HepG2 (cell line): ENCODE measurements at regions not wholly inside any gene's neighbourhood (a gene's known extent, or its start where the extent isn't known, plus 50 kb on each side); places are given as distances from the start of the nearest gene placed in this dataset.

Experiments used
- NBN ChIP-seq: fragments of 450-650 bp; conservative IDR thresholded peaks from 2 replicates; pipeline ENCODE4 v1.6.1; 2017
- POLR2AphosphoS5 ChIP-seq: IDR thresholded peaks from 2 replicates; pipeline ENCODE4 v1.6.1; 2012; ENCODE audit warnings: low read depth, low read length
- REL ChIP-seq: sonication (generic); formaldehyde crosslinking; conservative IDR thresholded peaks from 2 replicates; pipeline ENCODE4 v1.8.0; 2022; ENCODE audit warnings: mild to moderate bottlenecking, missing genetic modification reagents, moderate library complexity
- SNAPC2 ChIP-seq: sonication (generic); formaldehyde crosslinking; IDR thresholded peaks from 2 replicates; pipeline ENCODE4 v1.8.1; 2022; ENCODE audit warnings: mild to moderate bottlenecking, missing genetic modification reagents
- ZBTB25 ChIP-seq: IDR thresholded peaks from 2 replicates; pipeline ENCODE4 v1.6.1; 2018; ENCODE audit warnings: missing genetic modification reagents
- ZC3H4 ChIP-seq: sonication (generic); formaldehyde crosslinking; IDR thresholded peaks from 2 replicates; pipeline ENCODE4 v1.4.0; 2020; ENCODE audit warnings: missing genetic modification reagents, borderline replicate concordance
- ZNF136 ChIP-seq: sonication (generic); formaldehyde crosslinking; IDR thresholded peaks from 2 replicates; pipeline ENCODE4 v1.8.1; 2022; ENCODE audit warnings: low read depth, mild to moderate bottlenecking, moderate library complexity, missing genetic modification reagents
- ZNF33B ChIP-seq: sonication (generic); formaldehyde crosslinking; IDR thresholded peaks from 2 replicates; pipeline ENCODE4 v1.5.1; 2020; ENCODE audit warnings: mild to moderate bottlenecking, missing genetic modification reagents
- ZNF549 ChIP-seq: sonication (generic); formaldehyde crosslinking; IDR thresholded peaks from 2 replicates; pipeline ENCODE4 v1.5.0; 2020; ENCODE audit warnings: missing genetic modification reagents
- ZNF678 ChIP-seq: sonication (generic); formaldehyde crosslinking; IDR thresholded peaks from 2 replicates; pipeline ENCODE4 v1.4.0; 2020; ENCODE audit warnings: mild to moderate bottlenecking, missing genetic modification reagents
- ZNF713 ChIP-seq: sonication (generic); formaldehyde crosslinking; IDR thresholded peaks from 2 replicates; pipeline ENCODE4 v1.4.0; 2020; ENCODE audit warnings: mild to moderate bottlenecking, missing genetic modification reagents
- TF ChIP-seq, protein P1 (sequence below): sonication (generic); formaldehyde crosslinking; IDR thresholded peaks from 2 replicates; pipeline ENCODE4 v1.4.0; 2020; ENCODE audit warnings: mild to moderate bottlenecking, missing genetic modification reagents, borderline replicate concordance
- TF ChIP-seq, protein P2 (sequence below): sonication (generic); formaldehyde crosslinking; IDR thresholded peaks from 2 replicates; pipeline ENCODE4 v1.5.0; 2020; ENCODE audit warnings: mild to moderate bottlenecking, missing genetic modification reagents, borderline replicate concordance
- TF ChIP-seq, protein P3 (sequence below): IDR thresholded peaks from 2 replicates; pipeline ENCODE4 v1.6.1; 2012; ENCODE audit warnings: inconsistent platforms
- TF ChIP-seq, protein P4 (sequence below): IDR thresholded peaks from 2 replicates; pipeline ENCODE4 v1.6.1; 2016; ENCODE audit warnings: low read depth

- TF ChIP-seq, protein P1, sequence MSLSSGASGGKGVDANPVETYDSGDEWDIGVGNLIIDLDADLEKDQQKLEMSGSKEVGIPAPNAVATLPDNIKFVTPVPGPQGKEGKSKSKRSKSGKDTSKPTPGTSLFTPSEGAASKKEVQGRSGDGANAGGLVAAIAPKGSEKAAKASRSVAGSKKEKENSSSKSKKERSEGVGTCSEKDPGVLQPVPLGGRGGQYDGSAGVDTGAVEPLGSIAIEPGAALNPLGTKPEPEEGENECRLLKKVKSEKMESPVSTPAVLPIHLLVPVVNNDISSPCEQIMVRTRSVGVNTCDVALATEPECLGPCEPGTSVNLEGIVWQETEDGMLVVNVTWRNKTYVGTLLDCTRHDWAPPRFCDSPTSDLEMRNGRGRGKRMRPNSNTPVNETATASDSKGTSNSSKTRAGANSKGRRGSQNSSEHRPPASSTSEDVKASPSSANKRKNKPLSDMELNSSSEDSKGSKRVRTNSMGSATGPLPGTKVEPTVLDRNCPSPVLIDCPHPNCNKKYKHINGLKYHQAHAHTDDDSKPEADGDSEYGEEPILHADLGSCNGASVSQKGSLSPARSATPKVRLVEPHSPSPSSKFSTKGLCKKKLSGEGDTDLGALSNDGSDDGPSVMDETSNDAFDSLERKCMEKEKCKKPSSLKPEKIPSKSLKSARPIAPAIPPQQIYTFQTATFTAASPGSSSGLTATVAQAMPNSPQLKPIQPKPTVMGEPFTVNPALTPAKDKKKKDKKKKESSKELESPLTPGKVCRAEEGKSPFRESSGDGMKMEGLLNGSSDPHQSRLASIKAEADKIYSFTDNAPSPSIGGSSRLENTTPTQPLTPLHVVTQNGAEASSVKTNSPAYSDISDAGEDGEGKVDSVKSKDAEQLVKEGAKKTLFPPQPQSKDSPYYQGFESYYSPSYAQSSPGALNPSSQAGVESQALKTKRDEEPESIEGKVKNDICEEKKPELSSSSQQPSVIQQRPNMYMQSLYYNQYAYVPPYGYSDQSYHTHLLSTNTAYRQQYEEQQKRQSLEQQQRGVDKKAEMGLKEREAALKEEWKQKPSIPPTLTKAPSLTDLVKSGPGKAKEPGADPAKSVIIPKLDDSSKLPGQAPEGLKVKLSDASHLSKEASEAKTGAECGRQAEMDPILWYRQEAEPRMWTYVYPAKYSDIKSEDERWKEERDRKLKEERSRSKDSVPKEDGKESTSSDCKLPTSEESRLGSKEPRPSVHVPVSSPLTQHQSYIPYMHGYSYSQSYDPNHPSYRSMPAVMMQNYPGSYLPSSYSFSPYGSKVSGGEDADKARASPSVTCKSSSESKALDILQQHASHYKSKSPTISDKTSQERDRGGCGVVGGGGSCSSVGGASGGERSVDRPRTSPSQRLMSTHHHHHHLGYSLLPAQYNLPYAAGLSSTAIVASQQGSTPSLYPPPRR (CRISPR knock-in tag), result peak; percentile 71; the same call in 1 of the 2 replicates
- no peak for TF ChIP-seq ZNF136 (CRISPR knock-in tag)
- TF ChIP-seq, protein P2, sequence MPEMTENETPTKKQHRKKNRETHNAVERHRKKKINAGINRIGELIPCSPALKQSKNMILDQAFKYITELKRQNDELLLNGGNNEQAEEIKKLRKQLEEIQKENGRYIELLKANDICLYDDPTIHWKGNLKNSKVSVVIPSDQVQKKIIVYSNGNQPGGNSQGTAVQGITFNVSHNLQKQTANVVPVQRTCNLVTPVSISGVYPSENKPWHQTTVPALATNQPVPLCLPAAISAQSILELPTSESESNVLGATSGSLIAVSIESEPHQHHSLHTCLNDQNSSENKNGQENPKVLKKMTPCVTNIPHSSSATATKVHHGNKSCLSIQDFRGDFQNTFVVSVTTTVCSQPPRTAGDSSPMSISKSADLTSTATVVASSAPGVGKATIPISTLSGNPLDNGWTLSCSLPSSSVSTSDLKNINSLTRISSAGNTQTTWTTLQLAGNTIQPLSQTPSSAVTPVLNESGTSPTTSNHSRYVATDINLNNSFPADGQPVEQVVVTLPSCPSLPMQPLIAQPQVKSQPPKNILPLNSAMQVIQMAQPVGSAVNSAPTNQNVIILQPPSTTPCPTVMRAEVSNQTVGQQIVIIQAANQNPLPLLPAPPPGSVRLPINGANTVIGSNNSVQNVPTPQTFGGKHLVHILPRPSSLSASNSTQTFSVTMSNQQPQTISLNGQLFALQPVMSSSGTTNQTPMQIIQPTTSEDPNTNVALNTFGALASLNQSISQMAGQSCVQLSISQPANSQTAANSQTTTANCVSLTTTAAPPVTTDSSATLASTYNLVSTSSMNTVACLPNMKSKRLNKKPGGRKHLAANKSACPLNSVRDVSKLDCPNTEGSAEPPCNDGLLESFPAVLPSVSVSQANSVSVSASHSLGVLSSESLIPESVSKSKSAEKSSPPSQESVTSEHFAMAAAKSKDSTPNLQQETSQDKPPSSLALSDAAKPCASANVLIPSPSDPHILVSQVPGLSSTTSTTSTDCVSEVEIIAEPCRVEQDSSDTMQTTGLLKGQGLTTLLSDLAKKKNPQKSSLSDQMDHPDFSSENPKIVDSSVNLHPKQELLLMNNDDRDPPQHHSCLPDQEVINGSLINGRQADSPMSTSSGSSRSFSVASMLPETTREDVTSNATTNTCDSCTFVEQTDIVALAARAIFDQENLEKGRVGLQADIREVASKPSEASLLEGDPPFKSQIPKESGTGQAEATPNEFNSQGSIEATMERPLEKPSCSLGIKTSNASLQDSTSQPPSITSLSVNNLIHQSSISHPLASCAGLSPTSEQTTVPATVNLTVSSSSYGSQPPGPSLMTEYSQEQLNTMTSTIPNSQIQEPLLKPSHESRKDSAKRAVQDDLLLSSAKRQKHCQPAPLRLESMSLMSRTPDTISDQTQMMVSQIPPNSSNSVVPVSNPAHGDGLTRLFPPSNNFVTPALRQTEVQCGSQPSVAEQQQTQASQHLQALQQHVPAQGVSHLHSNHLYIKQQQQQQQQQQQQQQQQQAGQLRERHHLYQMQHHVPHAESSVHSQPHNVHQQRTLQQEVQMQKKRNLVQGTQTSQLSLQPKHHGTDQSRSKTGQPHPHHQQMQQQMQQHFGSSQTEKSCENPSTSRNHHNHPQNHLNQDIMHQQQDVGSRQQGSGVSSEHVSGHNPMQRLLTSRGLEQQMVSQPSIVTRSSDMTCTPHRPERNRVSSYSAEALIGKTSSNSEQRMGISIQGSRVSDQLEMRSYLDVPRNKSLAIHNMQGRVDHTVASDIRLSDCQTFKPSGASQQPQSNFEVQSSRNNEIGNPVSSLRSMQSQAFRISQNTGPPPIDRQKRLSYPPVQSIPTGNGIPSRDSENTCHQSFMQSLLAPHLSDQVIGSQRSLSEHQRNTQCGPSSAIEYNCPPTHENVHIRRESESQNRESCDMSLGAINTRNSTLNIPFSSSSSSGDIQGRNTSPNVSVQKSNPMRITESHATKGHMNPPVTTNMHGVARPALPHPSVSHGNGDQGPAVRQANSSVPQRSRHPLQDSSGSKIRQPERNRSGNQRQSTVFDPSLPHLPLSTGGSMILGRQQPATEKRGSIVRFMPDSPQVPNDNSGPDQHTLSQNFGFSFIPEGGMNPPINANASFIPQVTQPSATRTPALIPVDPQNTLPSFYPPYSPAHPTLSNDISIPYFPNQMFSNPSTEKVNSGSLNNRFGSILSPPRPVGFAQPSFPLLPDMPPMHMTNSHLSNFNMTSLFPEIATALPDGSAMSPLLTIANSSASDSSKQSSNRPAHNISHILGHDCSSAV, result no peak
- TF ChIP-seq ZNF713, result no peak
- no peak for TF ChIP-seq POLR2AphosphoS5
- TF ChIP-seq NBN, result no peak
- TF ChIP-seq, protein P3, sequence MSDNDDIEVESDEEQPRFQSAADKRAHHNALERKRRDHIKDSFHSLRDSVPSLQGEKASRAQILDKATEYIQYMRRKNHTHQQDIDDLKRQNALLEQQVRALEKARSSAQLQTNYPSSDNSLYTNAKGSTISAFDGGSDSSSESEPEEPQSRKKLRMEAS, result no peak
- no peak for TF ChIP-seq ZNF549
- TF ChIP-seq ZBTB25 (CRISPR knock-in tag), result no peak
- TF ChIP-seq, protein P4, sequence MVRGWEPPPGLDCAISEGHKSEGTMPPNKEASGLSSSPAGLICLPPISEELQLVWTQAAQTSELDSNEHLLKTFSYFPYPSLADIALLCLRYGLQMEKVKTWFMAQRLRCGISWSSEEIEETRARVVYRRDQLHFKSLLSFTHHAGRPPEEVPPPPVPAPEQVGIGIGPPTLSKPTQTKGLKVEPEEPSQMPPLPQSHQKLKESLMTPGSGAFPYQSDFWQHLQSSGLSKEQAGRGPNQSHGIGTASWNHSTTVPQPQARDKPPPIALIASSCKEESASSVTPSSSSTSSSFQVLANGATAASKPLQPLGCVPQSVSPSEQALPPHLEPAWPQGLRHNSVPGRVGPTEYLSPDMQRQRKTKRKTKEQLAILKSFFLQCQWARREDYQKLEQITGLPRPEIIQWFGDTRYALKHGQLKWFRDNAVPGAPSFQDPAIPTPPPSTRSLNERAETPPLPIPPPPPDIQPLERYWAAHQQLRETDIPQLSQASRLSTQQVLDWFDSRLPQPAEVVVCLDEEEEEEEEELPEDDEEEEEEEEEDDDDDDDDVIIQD (CRISPR knock-in tag), result 0 out of 2 replicates have a peak, but pooled peaks have one; percentile 18
- TF ChIP-seq ZC3H4 (CRISPR knock-in tag), result no peak
- TF ChIP-seq SNAPC2, result no peak
- no peak for TF ChIP-seq ZNF33B (CRISPR knock-in tag)
- TF ChIP-seq ZNF678 (CRISPR knock-in tag), result no peak
- TF ChIP-seq REL (CRISPR knock-in tag), result no peak
Observed at GRCh38 chrX:109830704-109831206, 97.7 kb upstream of the ACSL4 start (continued).
